PC-9 (cell line): ENCODE measurements at regions not wholly inside any gene's neighbourhood (a gene's known extent, or its start where the extent isn't known, plus 50 kb on each side); places are given as distances from the start of the nearest gene placed in this dataset.

Experiments used
- BruUV-seq: library from RNA; stranded (reverse); fragments of 400-500 nt; replicated peaks from 2 replicates; lab custom pipeline; 2021; lab: Mats Ljungman, UMichigan
- CTCF ChIA-PET: fragments of 300-600 bp; sonication (Branson Sonifier 250); formaldehyde crosslinking; loops from one replicate; lab custom pipeline; 2022; ENCODE audit warnings: antibody characterized with exemption; lab: Charles Lee
- POLR2A ChIA-PET: fragments of 300-600 bp; sonication (Branson Sonifier 250); formaldehyde crosslinking; loops from one replicate; lab custom pipeline; 2022; ENCODE audit warnings: antibody characterized with exemption; ENCODE audit not compliant: unreplicated experiment; lab: Charles Lee
- DNase-seq, 2 experiments: peaks; one replicate each; pipeline versions ENCODE4 v3.0.0 to v3.0.0-alpha.2; 2015 to 2022; ENCODE audit warnings: mixed read lengths in 1 of 2
- H2AFZ ChIP-seq: fragments of 200-600 bp; sonication (generic); 2 replicates; pipeline ENCODE4 v1.8.1; 2017; ENCODE audit warnings: antibody characterized with exemption
- H3F3A ChIP-seq: fragments of 200-600 bp; sonication (generic); 2 replicates; pipeline ENCODE4 v1.8.1; 2017; ENCODE audit warnings: antibody characterized with exemption, mild to moderate bottlenecking, low read depth; ENCODE audit not compliant: insufficient read depth
- H3K27ac ChIP-seq: fragments of 200-600 bp; sonication (generic); 2 replicates; pipeline ENCODE4 v1.6.1; 2016; ENCODE audit warnings: mixed run types
- H3K27me3 ChIP-seq: fragments of 200-600 bp; sonication (generic); 2 replicates; pipeline ENCODE4 v1.6.1; 2016; ENCODE audit warnings: low read depth, mixed run types; ENCODE audit not compliant: insufficient read depth
- H3K36me3 ChIP-seq: fragments of 200-600 bp; sonication (generic); 2 replicates; pipeline ENCODE4 v1.6.1; 2016; ENCODE audit warnings: low read depth, mixed run types
- H3K4me1 ChIP-seq: fragments of 200-600 bp; sonication (generic); replicated peaks from 2 replicates; pipeline ENCODE4 v1.6.1; 2016; ENCODE audit warnings: mixed run types; ENCODE audit not compliant: insufficient read depth
- H3K4me2 ChIP-seq: fragments of 200-600 bp; sonication (generic); 2 replicates; pipeline ENCODE4 v1.6.1; 2017; ENCODE audit warnings: mixed run types
- H3K4me3 ChIP-seq: fragments of 200-600 bp; sonication (generic); 2 replicates; pipeline ENCODE4 v1.6.1; 2016; ENCODE audit warnings: mixed run types
- H3K79me2 ChIP-seq: fragments of 200-600 bp; sonication (generic); 2 replicates; pipeline ENCODE4 v1.6.1; 2017; ENCODE audit warnings: low read depth, mixed run types
- H3K9me2 ChIP-seq: fragments of 200-600 bp; sonication (generic); 2 replicates; pipeline ENCODE4 v1.8.1; 2017; ENCODE audit warnings: mild to moderate bottlenecking; ENCODE audit not compliant: insufficient read depth
- H3K9me3 ChIP-seq: fragments of 200-600 bp; sonication (generic); 2 replicates; pipeline ENCODE4 v1.8.1; 2016; ENCODE audit warnings: low read depth; ENCODE audit not compliant: insufficient read depth
- H4K20me1 ChIP-seq: fragments of 200-600 bp; sonication (generic); 2 replicates; pipeline ENCODE4 v1.8.1; 2017; ENCODE audit not compliant: insufficient read depth
- EZH2 ChIP-seq: fragments of 200-600 bp; sonication (generic); IDR thresholded peaks from 2 replicates; pipeline ENCODE4 v1.8.0; 2017; ENCODE audit warnings: antibody characterized with exemption, low read depth
- intact Hi-C: fragments of 100-400 bp; cut with micrococcal nuclease; formaldehyde crosslinking; loops from one replicate; pipeline ENCODE4 v1.10.0; 2022; ENCODE audit not compliant: unreplicated experiment
- TF ChIP-seq, protein P1 (sequence below): fragments of 200-600 bp; sonication (generic); conservative IDR thresholded peaks from 2 replicates; pipeline ENCODE4 v1.6.1; 2017; ENCODE audit warnings: mixed run types, antibody characterized with exemption, mild to moderate bottlenecking, moderate library complexity

DNA sequence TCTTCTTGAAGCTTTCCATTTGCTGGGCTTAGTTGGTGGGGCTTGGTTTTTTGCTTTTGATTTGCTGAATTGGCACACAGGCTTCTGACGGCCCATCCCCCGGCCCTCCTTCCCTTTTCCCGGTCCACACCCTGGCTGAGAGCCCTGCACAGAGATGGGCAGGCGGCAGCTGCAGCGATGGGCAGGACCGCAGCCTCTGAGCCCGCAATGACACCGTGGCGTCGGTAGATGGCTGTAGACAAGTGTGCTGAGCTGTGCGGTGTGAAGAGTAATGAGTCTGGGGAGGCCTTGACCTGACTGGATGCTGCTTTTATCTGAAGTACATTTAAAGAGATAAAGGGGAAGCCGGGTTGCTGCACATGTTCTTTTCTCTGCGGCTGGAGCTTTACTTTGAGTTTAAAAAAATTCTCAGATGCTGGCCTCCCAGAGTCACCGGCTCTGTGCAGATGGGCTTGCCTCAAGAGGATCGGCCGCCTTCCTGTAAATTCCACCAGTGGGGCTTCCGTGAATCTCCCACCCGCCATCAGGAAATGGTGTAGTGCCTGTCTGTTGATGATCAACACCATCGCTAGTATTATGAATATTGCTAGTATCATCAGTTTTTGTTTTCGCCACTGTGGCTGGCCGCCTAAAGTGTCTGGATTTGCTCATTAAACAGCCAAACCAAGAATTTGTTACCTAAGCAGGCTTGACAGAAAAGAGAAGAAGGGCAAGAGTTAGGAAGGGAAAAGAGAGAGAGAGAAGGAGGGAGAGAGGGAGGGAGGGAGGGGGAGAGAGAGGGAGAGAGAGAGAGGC is 245.6 kb upstream of the RBFOX1 start:
- DNase-seq, result no peak
- CTCF ChIA-PET, result no interaction called here
- TF ChIP-seq, protein P1, sequence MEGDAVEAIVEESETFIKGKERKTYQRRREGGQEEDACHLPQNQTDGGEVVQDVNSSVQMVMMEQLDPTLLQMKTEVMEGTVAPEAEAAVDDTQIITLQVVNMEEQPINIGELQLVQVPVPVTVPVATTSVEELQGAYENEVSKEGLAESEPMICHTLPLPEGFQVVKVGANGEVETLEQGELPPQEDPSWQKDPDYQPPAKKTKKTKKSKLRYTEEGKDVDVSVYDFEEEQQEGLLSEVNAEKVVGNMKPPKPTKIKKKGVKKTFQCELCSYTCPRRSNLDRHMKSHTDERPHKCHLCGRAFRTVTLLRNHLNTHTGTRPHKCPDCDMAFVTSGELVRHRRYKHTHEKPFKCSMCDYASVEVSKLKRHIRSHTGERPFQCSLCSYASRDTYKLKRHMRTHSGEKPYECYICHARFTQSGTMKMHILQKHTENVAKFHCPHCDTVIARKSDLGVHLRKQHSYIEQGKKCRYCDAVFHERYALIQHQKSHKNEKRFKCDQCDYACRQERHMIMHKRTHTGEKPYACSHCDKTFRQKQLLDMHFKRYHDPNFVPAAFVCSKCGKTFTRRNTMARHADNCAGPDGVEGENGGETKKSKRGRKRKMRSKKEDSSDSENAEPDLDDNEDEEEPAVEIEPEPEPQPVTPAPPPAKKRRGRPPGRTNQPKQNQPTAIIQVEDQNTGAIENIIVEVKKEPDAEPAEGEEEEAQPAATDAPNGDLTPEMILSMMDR, result peak; percentile 44; the same call in 1 of the 2 replicates
- TF ChIP-seq EZH2, result no peak

DNA sequence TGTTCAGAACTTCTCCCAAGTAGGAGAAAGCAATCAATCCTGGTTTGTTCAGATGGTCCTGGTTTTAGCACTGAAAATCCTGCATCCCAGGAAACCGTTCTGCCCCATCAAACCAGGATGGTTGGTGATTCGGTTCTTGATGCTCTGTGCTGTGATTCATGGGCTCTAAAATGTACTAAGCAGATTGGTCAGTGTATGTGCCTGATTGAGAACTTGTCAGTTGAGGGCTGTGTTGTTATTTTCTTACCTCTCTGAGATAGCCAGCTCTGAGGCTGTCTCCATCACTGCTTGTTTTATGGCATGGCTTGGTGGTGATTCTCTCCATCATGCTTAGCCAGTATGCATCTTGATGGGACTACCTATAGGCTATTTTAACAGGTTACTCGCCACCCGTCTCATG is 246.9 kb upstream of the RBFOX1 start:
- no TSS peak for BruUV-seq
- Histone ChIP-seq H3K4me3 (no peak overlapping the region), H3K9me2 (no peaks in the 10 kb centered on the region), H3K4me2 (no peak overlapping the region), H4K20me1 (no peaks in the 10 kb centered on the region), H3K27me3 (peaks cover 29% of the 10 kb centered on the region), H3F3A (no peaks in the 10 kb centered on the region), H3K27ac (no peak overlapping the region), H2AFZ (no peak overlapping the region), H3K9me3 (no peaks in the 10 kb centered on the region; the same call in 1 of the 2 replicates), H3K36me3 (no peaks in the 10 kb centered on the region), H3K79me2 (no peaks in the 10 kb centered on the region), H3K4me1 (no peaks in the 10 kb centered on the region)
- TF ChIP-seq EZH2, result no peak
- TF ChIP-seq, protein P1, result no peak
- DNase-seq, result no peak
- ChIA-PET CTCF (no interaction called here), POLR2A (no interaction called here)
- intact Hi-C loops, result no loop called here

More for the DNA sequence above, 245.6 kb upstream of the RBFOX1 start:
- H3K79me2 ChIP-seq, result no peaks in the 10 kb centered on the region
- H4K20me1 ChIP-seq, result no peaks in the 10 kb centered on the region
- no TSS peak for BruUV-seq
- intact Hi-C loops, result no loop called here
- H3F3A ChIP-seq, result no peaks in the 10 kb centered on the region
- no peaks in the 10 kb centered on the region for H3K9me2 ChIP-seq
- H3K4me3 ChIP-seq, result no peak overlapping the region
- POLR2A ChIA-PET, result no interaction called here
- H2AFZ ChIP-seq, result no peak overlapping the region
- H3K4me1 ChIP-seq, result no peaks in the 10 kb centered on the region
- H3K36me3 ChIP-seq, result no peaks in the 10 kb centered on the region
- peaks cover 33% of the 10 kb centered on the region for H3K27me3 ChIP-seq
- H3K27ac ChIP-seq, result no peak overlapping the region
- no peak overlapping the region for H3K4me2 ChIP-seq
- H3K9me3 ChIP-seq, result no peaks in the 10 kb centered on the region; the same call in 1 of the 2 replicates

DNA sequence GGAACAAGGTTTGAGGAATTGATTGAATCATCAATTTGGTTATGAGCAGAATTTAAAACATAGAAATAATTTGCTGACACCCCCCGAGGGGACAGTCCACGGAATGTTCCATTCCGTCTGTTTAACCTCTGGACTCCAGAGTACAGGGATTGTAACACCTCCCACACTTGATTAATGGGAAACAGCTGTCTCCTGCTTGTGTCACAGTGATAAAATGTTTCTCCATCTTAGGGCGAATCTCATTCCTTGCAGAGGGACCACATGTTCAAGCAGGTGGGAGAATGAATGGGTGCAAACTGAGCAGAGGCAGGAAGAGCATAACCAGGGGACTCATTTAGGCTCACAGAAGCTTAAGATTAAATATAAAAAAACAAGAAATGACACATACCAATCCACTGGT is 249.5 kb upstream of the RBFOX1 start:
- no peaks in the 10 kb centered on the region for H3K9me3 ChIP-seq
- BruUV-seq, result no TSS peak
- no peak for TF ChIP-seq EZH2
- TF ChIP-seq, protein P1, result no peak
- H3K4me3 ChIP-seq, result no peak overlapping the region
- H3K79me2 ChIP-seq, result no peaks in the 10 kb centered on the region
- DNase-seq, result no peak
- H3K4me2 ChIP-seq, result no peak overlapping the region
- H3K27me3 ChIP-seq, result peaks cover 17% of the 10 kb centered on the region
- H3K9me2 ChIP-seq, result no peaks in the 10 kb centered on the region
- CTCF ChIA-PET, result no interaction called here
- H3K36me3 ChIP-seq, result no peaks in the 10 kb centered on the region
- no peak overlapping the region for H3K27ac ChIP-seq
- H2AFZ ChIP-seq, result no peak overlapping the region
- H3F3A ChIP-seq, result no peaks in the 10 kb centered on the region
- intact Hi-C loops, result no loop called here
- no peaks in the 10 kb centered on the region for H3K4me1 ChIP-seq
- POLR2A ChIA-PET, result no interaction called here
- H4K20me1 ChIP-seq, result no peaks in the 10 kb centered on the region
